VCaP (cell line): ENCODE measurements at regions not wholly inside any gene's neighbourhood (a gene's known extent, or its start where the extent isn't known, plus 50 kb on each side); places are given as distances from the start of the nearest gene placed in this dataset.

Source experiments
- H3K27ac ChIP-seq: fragments of 450-650 bp; 2 replicates; pipeline ENCODE4 v1.5.1; 2017
- CTCF ChIP-seq: fragments of 450-650 bp; conservative IDR thresholded peaks from 2 replicates; pipeline ENCODE4 v1.5.1; 2017; ENCODE audit warnings: mild to moderate bottlenecking, moderate library complexity

DNA sequence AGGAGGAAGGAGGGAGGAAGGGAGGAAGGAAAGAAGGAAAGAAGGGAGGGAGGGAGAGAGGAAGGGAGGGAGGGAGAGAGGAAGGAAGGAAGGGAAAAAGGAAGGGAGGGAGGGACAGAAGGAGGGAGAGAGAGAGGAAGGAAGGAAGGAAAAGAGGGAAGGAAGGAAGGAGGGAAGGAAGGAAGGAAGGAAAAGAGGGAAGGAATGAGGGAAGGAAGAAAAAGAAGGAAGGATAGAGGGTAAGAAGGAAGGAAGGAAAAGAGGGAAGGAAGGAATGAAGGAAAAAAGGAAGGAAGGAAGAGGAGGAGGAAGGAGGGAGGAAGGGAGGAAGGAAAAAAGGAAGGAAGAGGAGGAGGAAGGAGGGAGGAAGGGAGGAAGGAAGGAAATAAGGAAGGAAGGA lies 796.8 kb downstream of the ARAP2 start:
- TF ChIP-seq CTCF: no peak

DNA sequence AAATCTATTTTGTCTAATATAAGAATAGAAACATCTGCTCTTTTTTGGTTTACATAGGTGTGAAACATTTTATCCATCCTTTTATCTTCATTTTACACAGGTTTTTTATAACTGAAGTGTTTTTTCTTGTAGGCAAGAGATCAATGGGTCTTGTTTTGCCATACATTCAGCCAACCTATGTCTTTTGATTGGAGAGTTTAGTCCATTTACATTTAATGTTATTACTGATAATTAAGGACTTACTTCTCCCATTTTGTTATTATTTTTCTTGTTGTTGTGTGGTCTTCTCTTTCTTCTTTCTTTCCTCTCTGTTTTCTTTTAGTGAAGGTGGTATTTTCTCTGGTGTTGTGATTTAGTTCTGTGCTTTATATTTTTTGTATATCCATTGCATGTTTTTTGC lies 785.3 kb downstream of the ARAP2 start:
- TF ChIP-seq CTCF: no peak

More for the DNA sequence above, 796.8 kb downstream of the ARAP2 start:
- no peak overlapping the region for H3K27ac ChIP-seq

DNA sequence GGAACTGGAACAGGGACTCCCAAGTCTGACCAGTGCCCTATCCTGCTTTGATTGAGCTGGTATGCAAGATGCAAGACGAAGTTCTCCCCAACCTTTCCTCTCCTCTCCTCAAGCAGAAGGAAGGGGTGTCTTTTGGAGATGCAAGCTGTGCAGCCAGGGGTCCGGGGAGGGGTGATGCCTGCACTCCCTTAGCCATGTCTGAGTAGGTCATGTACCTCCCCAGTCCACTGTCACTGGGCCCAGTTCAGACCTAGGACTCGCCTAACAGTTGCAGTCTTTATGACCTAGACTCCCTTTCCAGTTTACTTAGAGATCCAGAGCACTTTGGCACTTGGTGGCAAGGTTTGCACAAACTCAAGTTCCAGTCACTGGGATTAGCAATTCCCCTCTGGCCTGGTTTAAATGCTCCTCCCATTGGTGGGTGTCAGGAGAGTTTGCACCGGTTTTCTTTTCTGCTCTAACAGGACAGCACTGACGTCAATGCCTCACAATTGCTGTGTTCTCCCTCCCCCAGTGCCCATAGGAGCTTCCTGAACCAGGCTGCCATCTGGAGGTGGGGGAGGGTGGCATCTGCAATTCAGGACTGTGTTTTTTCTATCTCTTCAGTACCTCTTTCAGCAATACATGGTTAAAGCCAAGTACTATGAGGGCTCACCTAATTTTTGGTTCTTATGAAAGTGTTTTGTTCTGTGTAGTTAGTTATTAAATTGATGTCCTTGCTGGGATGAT lies 782.2 kb downstream of the ARAP2 start:
- TF ChIP-seq CTCF: no peak

More for the DNA sequence above, 785.3 kb downstream of the ARAP2 start:
- H3K27ac ChIP-seq: no peak overlapping the region

GRCh38 chr4:35463251-35463952 lies 780.9 kb downstream of the ARAP2 start:
- no peak overlapping the region for H3K27ac ChIP-seq
- 0 out of 2 replicates have a peak, but pooled peaks have one; percentile 13 for TF ChIP-seq CTCF

More for the DNA sequence above, 782.2 kb downstream of the ARAP2 start:
- no peak overlapping the region for H3K27ac ChIP-seq

- H3K27ac ChIP-seq: no peak overlapping the region
- TF ChIP-seq CTCF: no peak
These were observed 779.3 kb downstream of the ARAP2 start for GRCh38 chr4:35464964-35465528.

DNA sequence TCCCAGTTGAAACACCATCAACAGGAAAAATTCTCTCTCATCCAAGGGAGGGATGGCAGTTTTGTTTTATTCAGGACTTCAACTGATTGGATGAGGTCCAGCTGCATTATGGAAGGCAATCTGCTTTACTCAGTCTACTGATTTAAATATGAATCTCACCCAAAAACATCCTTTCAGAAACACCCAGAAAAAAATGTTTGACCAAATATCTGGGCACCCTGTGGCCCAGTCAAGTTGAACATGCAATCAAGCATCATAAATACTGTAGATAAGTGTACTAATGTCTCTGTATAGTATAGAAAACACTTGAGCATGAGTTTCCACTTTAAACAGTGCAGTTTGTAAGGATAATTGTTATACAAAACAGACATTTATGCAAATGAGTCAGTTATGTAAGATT lies 753.2 kb downstream of the ARAP2 start:
- TF ChIP-seq CTCF: no peak
- H3K27ac ChIP-seq: no peak overlapping the region

DNA sequence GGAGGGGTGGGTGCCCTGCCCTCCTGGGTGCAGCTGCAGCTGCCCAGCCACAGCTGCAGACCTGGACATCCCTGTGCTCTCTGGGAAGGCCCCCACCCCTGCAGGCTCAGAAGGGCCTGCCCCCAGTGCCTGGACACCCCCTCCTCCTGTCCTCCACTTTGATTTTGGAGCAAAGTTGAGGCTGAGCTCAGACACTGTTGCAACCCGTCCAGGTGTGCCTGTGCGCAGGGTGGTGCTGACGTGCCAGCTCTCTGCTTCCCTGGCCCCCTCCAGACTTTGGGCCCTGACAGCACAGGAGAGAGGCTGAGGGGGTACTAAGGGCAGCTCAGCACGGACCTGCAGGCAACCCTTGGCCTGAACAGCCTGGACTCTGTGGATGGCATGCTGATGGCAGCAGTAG lies 750.3 kb downstream of the ARAP2 start:
- H3K27ac ChIP-seq: no peak overlapping the region
- no peak for TF ChIP-seq CTCF
